Endothelial cell (in vitro differentiated cells): ENCODE measurements at regions not wholly inside any gene's neighbourhood (a gene's known extent, or its start where the extent isn't known, plus 50 kb on each side); places are given as distances from the start of the nearest gene placed in this dataset.

Experiments
- DNase-seq: peaks from one replicate; pipeline ENCODE4 v3.0.0; 2021; ENCODE audit warnings: low spot score
- H3K27ac Mint-ChIP-seq: one replicate; pipeline ENCODE4 v1.8.0; 2021; ENCODE audit warnings: mixed read lengths, inconsistent platforms; ENCODE audit not compliant: unreplicated experiment
- H3K27me3 Mint-ChIP-seq: one replicate; pipeline ENCODE4 v1.8.0; 2021; ENCODE audit warnings: mild to moderate bottlenecking, moderate library complexity, mixed read lengths, inconsistent platforms; ENCODE audit not compliant: unreplicated experiment
- H3K36me3 Mint-ChIP-seq: one replicate; pipeline ENCODE4 v1.8.0; 2021; ENCODE audit warnings: mild to moderate bottlenecking, low read depth, mixed read lengths, inconsistent platforms; ENCODE audit not compliant: unreplicated experiment
- H3K4me1 Mint-ChIP-seq: one replicate; pipeline ENCODE4 v1.8.0; 2021; ENCODE audit warnings: mild to moderate bottlenecking, mixed read lengths, inconsistent platforms; ENCODE audit not compliant: unreplicated experiment
- H3K4me3 Mint-ChIP-seq: one replicate; pipeline ENCODE4 v1.8.0; 2021; ENCODE audit warnings: mild to moderate bottlenecking, mixed read lengths, inconsistent platforms; ENCODE audit not compliant: unreplicated experiment
- H3K9me3 Mint-ChIP-seq: one replicate; pipeline ENCODE4 v1.8.0; 2021; ENCODE audit warnings: mixed read lengths, inconsistent platforms; ENCODE audit not compliant: unreplicated experiment
- TF ChIP-seq, protein P1 (sequence below): fragments of 200-600 bp; sonication (generic); IDR thresholded peaks from one replicate; pipeline ENCODE4 v1.5.0; 2021; ENCODE audit warnings: antibody characterized with exemption; ENCODE audit not compliant: unreplicated experiment

DNA sequence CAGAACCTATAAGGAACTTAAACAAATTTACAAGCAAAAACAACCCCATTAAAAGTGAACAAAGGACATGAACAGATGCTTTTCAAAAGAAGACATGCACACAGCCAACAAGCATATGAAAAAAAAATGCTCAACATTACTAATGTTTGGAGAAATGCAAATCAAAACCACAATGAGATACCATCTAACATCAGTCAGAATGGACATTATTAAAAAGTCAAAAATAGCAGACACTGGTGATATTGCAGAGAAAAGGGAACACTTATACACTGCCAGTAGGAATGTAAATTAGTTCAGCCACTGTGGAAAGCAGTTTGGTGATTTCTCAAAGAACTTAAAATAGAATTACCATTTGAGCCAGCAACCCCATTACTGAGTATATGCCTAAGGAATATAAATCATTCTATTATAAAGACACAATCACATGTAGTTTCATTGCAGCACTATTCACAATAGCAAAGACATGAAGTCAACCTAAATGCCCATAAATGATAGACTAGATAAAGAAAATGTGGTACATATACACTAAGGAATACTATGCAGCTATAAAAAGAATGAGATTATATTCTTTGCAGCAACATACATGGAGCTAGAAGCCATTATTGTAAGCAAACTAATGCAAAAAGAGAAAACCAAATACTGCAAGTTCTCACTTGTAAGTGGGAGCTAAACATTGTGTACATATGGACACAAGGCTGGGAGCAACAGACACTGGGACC is 1509.4 kb downstream of the TECRL start:
- Mint-ChIP-seq H3K4me3 (no peak overlapping the region), H3K36me3 (no peaks in the 10 kb centered on the region), H3K27me3 (no peaks in the 10 kb centered on the region), H3K9me3 (no peaks in the 10 kb centered on the region), H3K27ac (no peak overlapping the region), H3K4me1 (no peaks in the 10 kb centered on the region)
- no peak for DNase-seq
- TF ChIP-seq, protein P1, sequence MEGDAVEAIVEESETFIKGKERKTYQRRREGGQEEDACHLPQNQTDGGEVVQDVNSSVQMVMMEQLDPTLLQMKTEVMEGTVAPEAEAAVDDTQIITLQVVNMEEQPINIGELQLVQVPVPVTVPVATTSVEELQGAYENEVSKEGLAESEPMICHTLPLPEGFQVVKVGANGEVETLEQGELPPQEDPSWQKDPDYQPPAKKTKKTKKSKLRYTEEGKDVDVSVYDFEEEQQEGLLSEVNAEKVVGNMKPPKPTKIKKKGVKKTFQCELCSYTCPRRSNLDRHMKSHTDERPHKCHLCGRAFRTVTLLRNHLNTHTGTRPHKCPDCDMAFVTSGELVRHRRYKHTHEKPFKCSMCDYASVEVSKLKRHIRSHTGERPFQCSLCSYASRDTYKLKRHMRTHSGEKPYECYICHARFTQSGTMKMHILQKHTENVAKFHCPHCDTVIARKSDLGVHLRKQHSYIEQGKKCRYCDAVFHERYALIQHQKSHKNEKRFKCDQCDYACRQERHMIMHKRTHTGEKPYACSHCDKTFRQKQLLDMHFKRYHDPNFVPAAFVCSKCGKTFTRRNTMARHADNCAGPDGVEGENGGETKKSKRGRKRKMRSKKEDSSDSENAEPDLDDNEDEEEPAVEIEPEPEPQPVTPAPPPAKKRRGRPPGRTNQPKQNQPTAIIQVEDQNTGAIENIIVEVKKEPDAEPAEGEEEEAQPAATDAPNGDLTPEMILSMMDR = no peak

DNA sequence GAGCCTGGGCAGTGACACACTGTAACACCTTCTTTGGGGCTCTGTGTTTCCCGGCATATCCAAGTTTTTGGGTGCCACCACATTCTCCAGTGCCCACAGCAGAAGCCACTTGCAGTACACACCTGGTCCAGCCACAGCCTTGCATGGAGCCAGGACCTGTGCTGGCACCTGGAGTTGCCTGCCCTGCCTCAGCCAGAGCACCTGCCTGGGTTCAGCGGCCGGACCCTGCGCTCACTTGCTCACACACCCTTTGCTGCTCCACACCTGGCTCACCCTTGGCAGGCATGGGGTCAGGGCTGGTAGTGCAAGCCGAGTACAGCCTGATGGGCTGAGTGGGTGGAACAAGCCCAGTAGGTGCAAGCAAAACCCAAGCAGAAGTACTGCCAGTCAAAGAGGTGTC is 1511.1 kb downstream of the TECRL start:
- no peak for DNase-seq
- TF ChIP-seq, protein P1 = no peak
- H3K27ac Mint-ChIP-seq = no peak overlapping the region
- H3K36me3 Mint-ChIP-seq = no peaks in the 10 kb centered on the region
- no peaks in the 10 kb centered on the region for H3K4me1 Mint-ChIP-seq
- no peaks in the 10 kb centered on the region for H3K9me3 Mint-ChIP-seq
- H3K4me3 Mint-ChIP-seq = no peak overlapping the region
- no peaks in the 10 kb centered on the region for H3K27me3 Mint-ChIP-seq

DNA sequence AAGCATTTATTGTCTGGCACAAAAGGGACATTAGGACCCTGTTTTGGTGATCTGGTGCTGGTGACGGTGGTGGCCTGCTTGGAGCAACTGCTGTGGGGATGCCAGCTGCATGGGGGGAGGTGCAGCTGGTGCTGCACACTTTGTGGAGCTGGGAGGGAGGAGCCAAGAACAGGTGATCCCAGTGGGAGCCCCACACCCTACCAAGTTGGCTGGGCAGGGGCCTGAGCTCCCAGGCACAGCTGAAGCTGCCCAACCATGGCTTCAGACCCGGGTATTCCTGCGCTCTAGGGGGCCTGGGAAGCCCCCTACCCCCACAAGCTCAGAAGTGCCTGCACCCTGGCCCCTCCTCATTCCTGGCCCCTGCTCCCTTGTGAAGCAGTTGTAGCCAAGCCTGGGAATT is 1512.5 kb downstream of the TECRL start:
- H3K27ac Mint-ChIP-seq = no peak overlapping the region
- no peaks in the 10 kb centered on the region for H3K4me1 Mint-ChIP-seq
- TF ChIP-seq, protein P1 = no peak
- H3K36me3 Mint-ChIP-seq = no peaks in the 10 kb centered on the region
- no peaks in the 10 kb centered on the region for H3K9me3 Mint-ChIP-seq
- H3K4me3 Mint-ChIP-seq = no peak overlapping the region
- DNase-seq = no peak
- no peaks in the 10 kb centered on the region for H3K27me3 Mint-ChIP-seq

DNA sequence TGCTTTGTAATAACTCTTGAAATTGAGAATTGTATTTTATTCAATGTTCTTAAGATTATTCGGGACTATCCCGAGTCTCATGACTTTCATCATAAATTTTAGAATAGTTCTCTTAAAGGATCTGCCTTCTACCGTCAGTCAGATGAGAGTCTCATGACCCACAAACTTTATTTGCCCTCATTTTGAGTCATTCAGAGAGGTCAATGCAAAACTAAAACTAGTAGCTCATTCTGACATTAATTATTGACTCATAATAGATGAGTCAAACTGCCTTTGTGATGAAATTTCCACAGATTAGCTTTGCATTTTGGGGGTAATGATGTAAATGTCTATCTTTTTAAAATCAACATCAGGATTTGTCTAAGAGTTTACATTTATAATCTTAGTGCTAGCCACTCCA is 1527.3 kb downstream of the TECRL start:
- no peaks in the 10 kb centered on the region for H3K9me3 Mint-ChIP-seq
- no peak overlapping the region for H3K4me3 Mint-ChIP-seq
- no peaks in the 10 kb centered on the region for H3K27me3 Mint-ChIP-seq
- DNase-seq = no peak
- no peaks in the 10 kb centered on the region for H3K36me3 Mint-ChIP-seq
- no peak overlapping the region for H3K27ac Mint-ChIP-seq
- H3K4me1 Mint-ChIP-seq = no peaks in the 10 kb centered on the region
- TF ChIP-seq, protein P1 = no peak

DNA sequence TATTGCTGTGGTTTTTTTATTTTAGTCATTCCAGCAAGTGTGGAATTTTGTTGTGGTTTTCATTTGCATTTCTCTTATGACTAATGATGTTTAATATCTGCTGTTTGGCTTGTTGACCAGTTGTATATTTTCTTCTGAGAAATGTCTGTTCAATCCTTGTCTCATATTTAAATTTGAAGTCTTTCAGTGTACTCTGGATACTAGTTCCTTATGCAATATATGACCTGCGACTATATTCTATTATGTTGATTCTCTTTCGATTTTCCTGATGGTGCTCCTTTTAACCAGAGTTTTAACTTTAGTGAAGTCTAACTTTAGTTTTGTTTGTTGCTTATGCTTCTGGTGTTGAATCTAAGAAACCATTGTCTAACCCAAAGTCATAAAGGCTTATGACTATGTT is 1528.0 kb downstream of the TECRL start:
- TF ChIP-seq, protein P1 = no peak
- H3K27me3 Mint-ChIP-seq = no peaks in the 10 kb centered on the region
- no peak for DNase-seq
- H3K4me3 Mint-ChIP-seq = no peak overlapping the region
- H3K27ac Mint-ChIP-seq = no peak overlapping the region
- H3K9me3 Mint-ChIP-seq = no peaks in the 10 kb centered on the region
- H3K36me3 Mint-ChIP-seq = no peaks in the 10 kb centered on the region
- H3K4me1 Mint-ChIP-seq = no peaks in the 10 kb centered on the region
